Fibroblast of lung (primary cell): ENCODE measurements at regions not wholly inside any gene's neighbourhood (a gene's known extent, or its start where the extent isn't known, plus 50 kb on each side); places are given as distances from the start of the nearest gene placed in this dataset.

Experiments used
- DNase-seq, 2 donors: peaks; one replicate each; pipeline versions ENCODE4 v3.0.0 to v3.0.0-alpha.2; 2010; ENCODE audit warnings: low read depth in 2 of 2
- H2AFZ ChIP-seq: 2 replicates; pipeline ENCODE4 v1.5.1; 2012; ENCODE audit warnings: low read length, control low read depth, inconsistent platforms
- H3K27ac ChIP-seq: 2 replicates; pipeline ENCODE4 v1.5.1; 2011; ENCODE audit warnings: low read length, control low read depth; ENCODE audit not compliant: insufficient read depth
- H3K27me3 ChIP-seq: 2 replicates; pipeline ENCODE4 v1.5.1; 2011; ENCODE audit warnings: mild to moderate bottlenecking, low read length; ENCODE audit not compliant: control insufficient read depth, insufficient read depth
- H3K36me3 ChIP-seq: 2 replicates; pipeline ENCODE4 v1.5.1; 2011; ENCODE audit warnings: low read length; ENCODE audit not compliant: control insufficient read depth, insufficient read depth
- H3K4me1 ChIP-seq: 2 replicates; pipeline ENCODE4 v1.5.1; 2011; ENCODE audit warnings: low read length; ENCODE audit not compliant: control insufficient read depth, insufficient read depth; ENCODE audit errors: extremely low read depth
- H3K4me2 ChIP-seq: 2 replicates; pipeline ENCODE4 v1.5.1; 2011; ENCODE audit warnings: low read length, control low read depth; ENCODE audit not compliant: insufficient read depth; ENCODE audit errors: extremely low read depth
- H3K4me3 ChIP-seq, 4 experiments: fragments of 200-600 bp in 1 of 4; sonication (generic) in 1 of 4; replicated peaks in 1 of 4; 2 replicates each; pipeline ENCODE4 v1.5.1; 2011 to 2016; ENCODE audit warnings: low read length in 4 of 4, low read depth in 3 of 4, mild to moderate bottlenecking in 3 of 4, control low read depth in 2 of 4, inconsistent platforms in 1 of 4, mixed read lengths in 1 of 4; ENCODE audit not compliant: insufficient read depth in 1 of 4; ENCODE audit errors: control extremely low read depth in 1 of 4
- H3K79me2 ChIP-seq: 2 replicates; pipeline ENCODE4 v1.5.1; 2012; ENCODE audit warnings: mild to moderate bottlenecking, low read length, inconsistent platforms; ENCODE audit not compliant: control insufficient read depth, insufficient read depth
- H3K9ac ChIP-seq: 2 replicates; pipeline ENCODE4 v1.5.1; 2011; ENCODE audit warnings: mild to moderate bottlenecking, low read length, control low read depth; ENCODE audit not compliant: insufficient read depth
- H3K9me3 ChIP-seq: 2 replicates; pipeline ENCODE4 v1.5.1; 2012; ENCODE audit warnings: low read depth, low read length; ENCODE audit not compliant: control insufficient read depth, insufficient read depth
- H4K20me1 ChIP-seq: 2 replicates; pipeline ENCODE4 v1.5.1; 2011; ENCODE audit warnings: low read length; ENCODE audit not compliant: control insufficient read depth, insufficient read depth; ENCODE audit errors: extremely low read depth
- CTCF ChIP-seq, 2 donors: IDR thresholded peaks in 1 of 2; conservative IDR thresholded peaks in 1 of 2; 1 replicate in 1 of 2; 2 replicates in 1 of 2; pipeline ENCODE4 v1.5.1; 2011 to 2012; ENCODE audit warnings: low read length in 2 of 2, control low read depth in 1 of 2, inconsistent platforms in 1 of 2, low read depth in 1 of 2, mild to moderate bottlenecking in 1 of 2
- EZH2 ChIP-seq: IDR thresholded peaks from 2 replicates; pipeline ENCODE4 v1.5.1; 2012; ENCODE audit warnings: low read length, control low read depth, mild to moderate bottlenecking; ENCODE audit errors: missing control alignments

GRCh38 chr20:60970601-60971000 lies 281.5 kb upstream of the CDH4 start:
- Histone ChIP-seq H3K9me3 (no peaks in the 10 kb centered on the region), H2AFZ (no peak overlapping the region), H3K27ac (no peak overlapping the region), H3K36me3 (no peaks in the 10 kb centered on the region), H3K4me3 (no peak overlapping the region), H3K27me3 (no peaks in the 10 kb centered on the region), H4K20me1 (no peaks in the 10 kb centered on the region), H3K4me2 (no peak overlapping the region), H3K9ac (no peak overlapping the region), H3K79me2 (no peaks in the 10 kb centered on the region), H3K4me1 (no peaks in the 10 kb centered on the region)
- no peak for DNase-seq
- TF ChIP-seq EZH2 = no peak
- no peak for TF ChIP-seq CTCF (conservative IDR thresholded peaks at IDR 0.05 in 1 of 2, IDR thresholded peaks at IDR 0.05 in 1 of 2; ENCODE audit: low read depth in 1 of 2, low read length in 2 of 2)

- Histone ChIP-seq H4K20me1 (no peaks in the 10 kb centered on the region), H3K9me3 (no peaks in the 10 kb centered on the region), H3K4me2 (no peak overlapping the region), H3K36me3 (no peaks in the 10 kb centered on the region), H2AFZ (no peak overlapping the region), H3K27ac (no peak overlapping the region), H3K27me3 (no peaks in the 10 kb centered on the region), H3K9ac (no peak overlapping the region), H3K79me2 (no peaks in the 10 kb centered on the region), H3K4me3 (no peak overlapping the region), H3K4me1 (no peaks in the 10 kb centered on the region)
- TF ChIP-seq EZH2 = no peak
- no peak for TF ChIP-seq CTCF (conservative IDR thresholded peaks at IDR 0.05 in 1 of 2, IDR thresholded peaks at IDR 0.05 in 1 of 2; ENCODE audit: low read depth in 1 of 2, low read length in 2 of 2)
- no peak for DNase-seq
Observed at GRCh38 chr20:60974022-60974421, 278.0 kb upstream of the CDH4 start.

GRCh38 chr20:60974441-60974945 lies 277.6 kb upstream of the CDH4 start:
- Histone ChIP-seq H4K20me1 (no peaks in the 10 kb centered on the region), H3K36me3 (no peaks in the 10 kb centered on the region), H3K4me1 (no peaks in the 10 kb centered on the region), H3K4me3 (no peak overlapping the region), H3K27me3 (no peaks in the 10 kb centered on the region), H3K9ac (no peak overlapping the region), H3K9me3 (no peaks in the 10 kb centered on the region), H3K27ac (no peak overlapping the region), H3K4me2 (no peak overlapping the region), H3K79me2 (no peaks in the 10 kb centered on the region), H2AFZ (no peak overlapping the region)
- TF ChIP-seq CTCF (conservative IDR thresholded peaks at IDR 0.05 in 1 of 2, IDR thresholded peaks at IDR 0.05 in 1 of 2; ENCODE audit: low read depth in 1 of 2, low read length in 2 of 2) (no peak), EZH2 (no peak)
- no peak for DNase-seq
